Tibial nerve (tissue), 4 donors: ENCODE measurements at regions not wholly inside any gene's neighbourhood (a gene's known extent, or its start where the extent isn't known, plus 50 kb on each side); places are given as distances from the start of the nearest gene placed in this dataset.
A peak's percentile ranks its signal among the peaks of the same experiment; 100 is the strongest.

Experiments used
- DNase-seq, 2 donors: peaks; one replicate each; pipeline ENCODE4 v3.0.0-alpha.2; 2019; ENCODE audit warnings: low spot score in 2 of 2
- H3K27ac ChIP-seq, 4 donors: fragments of 200-600 bp; sonication (generic) in 3 of 4; one replicate each; pipeline ENCODE4 v1.5.1; 2017 to 2019; ENCODE audit warnings: mild to moderate bottlenecking in 1 of 4
- H3K27me3 ChIP-seq, 2 donors: fragments of 200-600 bp; sonication (generic) in 1 of 2; one replicate each; pipeline versions ENCODE4 v1.5.1 to v1.6.0; 2017 to 2019
- H3K36me3 ChIP-seq, 3 donors: fragments of 200-600 bp; sonication (generic); one replicate each; pipeline ENCODE4 v1.5.1; 2018 to 2019
- H3K4me1 ChIP-seq, 4 donors: fragments of 200-600 bp; sonication (generic) in 3 of 4; one replicate each; pipeline ENCODE4 v1.5.1; 2017 to 2019
- H3K4me3 ChIP-seq, 4 donors: fragments of 200-600 bp; sonication (generic) in 3 of 4; one replicate each; pipeline ENCODE4 v1.5.1; 2017 to 2019; ENCODE audit warnings: mild to moderate bottlenecking in 1 of 4, moderate library complexity in 1 of 4
- H3K9me3 ChIP-seq, 4 donors: fragments of 200-600 bp; sonication (generic) in 3 of 4; one replicate each; pipeline ENCODE4 v1.5.1; 2017 to 2019
- EP300 ChIP-seq, 2 donors: sonication (generic); formaldehyde crosslinking; IDR thresholded peaks; one replicate each; pipeline ENCODE4 v1.6.1; 2017; ENCODE audit warnings: antibody characterized with exemption in 2 of 2, mild to moderate bottlenecking in 1 of 2
- POLR2A ChIP-seq, 2 donors: fragments of 450-650 bp; IDR thresholded peaks; one replicate each; pipeline ENCODE4 v1.6.1; 2017; ENCODE audit warnings: antibody characterized with exemption in 2 of 2, mild to moderate bottlenecking in 2 of 2, moderate library complexity in 2 of 2
- WGBS, 2 donors: methylation state at CpG; one replicate each; pipeline ENCODE4 v1.1.5; 2018; 5-methylcytosine and 5-hydroxymethylcytosine counted together
- TF ChIP-seq, protein P1 (sequence below), 5 experiments: fragments of 200-600 bp in 3 of 5; fragments of 450-650 bp in 2 of 5; sonication (generic) in 3 of 5; IDR thresholded peaks; one replicate each; pipeline ENCODE4 v1.5.1; 2016 to 2019; ENCODE audit warnings: antibody characterized with exemption in 5 of 5, mild to moderate bottlenecking in 3 of 5, moderate library complexity in 2 of 5

- H3K27me3 ChIP-seq = no peaks in the 10 kb centered on the region
- no peak overlapping the region for H3K4me3 ChIP-seq
- H3K9me3 ChIP-seq = peaks cover 0 to 6% (median 0%) of the 10 kb centered on the region in 4 donors
- TF ChIP-seq, protein P1, sequence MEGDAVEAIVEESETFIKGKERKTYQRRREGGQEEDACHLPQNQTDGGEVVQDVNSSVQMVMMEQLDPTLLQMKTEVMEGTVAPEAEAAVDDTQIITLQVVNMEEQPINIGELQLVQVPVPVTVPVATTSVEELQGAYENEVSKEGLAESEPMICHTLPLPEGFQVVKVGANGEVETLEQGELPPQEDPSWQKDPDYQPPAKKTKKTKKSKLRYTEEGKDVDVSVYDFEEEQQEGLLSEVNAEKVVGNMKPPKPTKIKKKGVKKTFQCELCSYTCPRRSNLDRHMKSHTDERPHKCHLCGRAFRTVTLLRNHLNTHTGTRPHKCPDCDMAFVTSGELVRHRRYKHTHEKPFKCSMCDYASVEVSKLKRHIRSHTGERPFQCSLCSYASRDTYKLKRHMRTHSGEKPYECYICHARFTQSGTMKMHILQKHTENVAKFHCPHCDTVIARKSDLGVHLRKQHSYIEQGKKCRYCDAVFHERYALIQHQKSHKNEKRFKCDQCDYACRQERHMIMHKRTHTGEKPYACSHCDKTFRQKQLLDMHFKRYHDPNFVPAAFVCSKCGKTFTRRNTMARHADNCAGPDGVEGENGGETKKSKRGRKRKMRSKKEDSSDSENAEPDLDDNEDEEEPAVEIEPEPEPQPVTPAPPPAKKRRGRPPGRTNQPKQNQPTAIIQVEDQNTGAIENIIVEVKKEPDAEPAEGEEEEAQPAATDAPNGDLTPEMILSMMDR (IDR thresholded peaks at IDR 0.05) = no peak
- DNase-seq = no peak
- peaks cover 0 to 17% (median 3%) of the 10 kb centered on the region in 4 donors for H3K4me1 ChIP-seq
- H3K27ac ChIP-seq = no peak overlapping the region
- 88 to 89% methylated on average over 8 of the region's 8 CpGs for WGBS, 2 donors
- no peaks in the 10 kb centered on the region for H3K36me3 ChIP-seq
Observed at GRCh38 chr15:66939451-66940023, 125.9 kb upstream of the SMAD3 start.

DNA sequence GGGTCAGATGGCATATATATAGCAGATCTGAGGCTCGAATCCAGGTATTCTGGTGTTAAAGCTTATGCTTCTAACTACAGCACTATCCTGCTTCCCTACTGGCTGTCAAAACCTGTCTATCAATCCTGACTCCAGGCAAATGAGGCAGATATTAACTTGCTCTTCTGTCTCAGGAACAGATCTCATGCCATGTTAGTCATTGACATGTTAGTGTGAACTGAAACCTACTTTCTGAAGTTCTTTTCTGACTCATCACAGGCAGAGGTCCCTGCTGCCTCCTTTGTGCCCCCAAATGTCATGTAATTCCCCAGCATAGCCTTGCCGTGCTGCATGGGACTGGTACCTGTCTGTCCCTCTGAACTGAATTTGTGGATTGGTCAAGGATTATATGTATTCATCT lies 125.0 kb upstream of the SMAD3 start:
- WGBS, 2 donors = 86 to 93% methylated on average over 2 of the region's 2 CpGs
- DNase-seq = no peak
- peaks cover 0 to 17% (median 3%) of the 10 kb centered on the region in 4 donors for H3K4me1 ChIP-seq
- no peak overlapping the region for H3K4me3 ChIP-seq
- TF ChIP-seq, protein P1 (IDR thresholded peaks at IDR 0.05) = no peak
- no peak overlapping the region for H3K27ac ChIP-seq
- H3K36me3 ChIP-seq = no peaks in the 10 kb centered on the region
- H3K9me3 ChIP-seq = peaks cover 0 to 6% (median 0%) of the 10 kb centered on the region in 4 donors
- no peaks in the 10 kb centered on the region for H3K27me3 ChIP-seq

DNA sequence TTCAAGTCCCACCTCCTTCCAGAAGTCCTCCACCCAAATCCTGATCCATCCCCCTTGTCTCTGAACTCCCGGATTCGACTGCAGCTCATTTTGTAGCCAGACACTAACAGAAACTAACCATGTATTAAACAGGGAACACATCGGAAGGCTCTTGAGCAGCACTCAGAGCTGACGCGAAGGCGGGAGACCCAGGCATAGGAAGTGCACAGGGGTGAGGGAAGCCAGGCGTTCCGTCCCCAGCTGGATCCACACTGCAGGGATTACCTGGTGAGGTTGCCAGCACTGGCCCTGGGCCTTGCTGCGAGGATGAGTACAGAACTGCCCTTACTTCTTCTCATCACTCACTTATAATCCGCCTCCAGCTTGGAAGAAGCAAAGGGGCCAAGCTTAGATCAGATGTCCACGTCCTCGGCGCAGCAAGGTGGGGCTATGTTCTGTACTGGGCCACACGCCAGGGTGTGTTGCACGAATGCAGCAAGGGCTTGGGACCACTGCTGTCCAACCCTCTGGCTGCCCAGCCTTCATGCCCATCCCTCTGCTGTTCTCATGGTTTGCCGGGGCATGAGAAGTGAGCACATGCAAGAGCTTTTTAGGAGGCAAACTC lies 124.2 kb upstream of the SMAD3 start:
- H3K36me3 ChIP-seq = no peaks in the 10 kb centered on the region
- TF ChIP-seq, protein P1 (IDR thresholded peaks at IDR 0.05) = no peak
- no peak for TF ChIP-seq POLR2A (IDR thresholded peaks at IDR 0.05)
- TF ChIP-seq EP300 (IDR thresholded peaks at IDR 0.05) = no peak
- peaks cover 0 to 12% (median 0%) of the 10 kb centered on the region in 4 donors for H3K4me1 ChIP-seq
- no peaks in the 10 kb centered on the region for H3K27me3 ChIP-seq
- H3K27ac ChIP-seq = no peak overlapping the region
- H3K4me3 ChIP-seq = peak overlapping the region in 1 of 4 donors; percentile 4
- H3K9me3 ChIP-seq = peaks cover 0 to 6% (median 0%) of the 10 kb centered on the region in 4 donors
- no peak for DNase-seq
- 65 to 69% methylated on average over 16 of the region's 16 CpGs for WGBS, 2 donors

DNA sequence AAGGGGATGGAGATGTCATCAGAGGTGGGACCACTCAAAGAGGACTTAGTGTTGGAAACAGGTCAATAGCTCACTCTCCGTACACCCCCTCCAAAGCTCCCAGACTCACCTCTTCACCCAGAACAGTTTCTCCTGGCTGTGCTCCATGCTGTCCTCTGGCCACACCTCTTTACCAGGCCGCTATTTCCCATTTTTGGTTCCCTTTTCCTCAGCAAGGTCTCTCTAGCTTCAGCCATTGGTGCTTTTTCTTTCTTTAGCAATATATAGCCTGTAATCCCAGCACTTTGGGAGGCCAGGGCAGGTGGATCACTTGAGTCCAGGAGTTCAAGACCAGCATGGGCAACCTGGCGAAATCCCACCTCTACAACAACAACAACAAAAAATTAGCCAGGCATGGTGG lies 123.6 kb upstream of the SMAD3 start:
- TF ChIP-seq, protein P1 (IDR thresholded peaks at IDR 0.05) = no peak
- no peak for TF ChIP-seq POLR2A (IDR thresholded peaks at IDR 0.05)
- TF ChIP-seq EP300 (IDR thresholded peaks at IDR 0.05) = no peak
- Histone ChIP-seq H3K9me3 (peaks cover 0 to 6% (median 0%) of the 10 kb centered on the region in 4 donors), H3K27ac (no peak overlapping the region), H3K4me1 (peaks cover 0 to 14% (median 0%) of the 10 kb centered on the region in 4 donors), H3K36me3 (no peaks in the 10 kb centered on the region), H3K27me3 (no peaks in the 10 kb centered on the region), H3K4me3 (no peak overlapping the region)
- WGBS, 2 donors = 86 to 90% methylated on average over 3 of the region's 3 CpGs
- DNase-seq = no peak

DNA sequence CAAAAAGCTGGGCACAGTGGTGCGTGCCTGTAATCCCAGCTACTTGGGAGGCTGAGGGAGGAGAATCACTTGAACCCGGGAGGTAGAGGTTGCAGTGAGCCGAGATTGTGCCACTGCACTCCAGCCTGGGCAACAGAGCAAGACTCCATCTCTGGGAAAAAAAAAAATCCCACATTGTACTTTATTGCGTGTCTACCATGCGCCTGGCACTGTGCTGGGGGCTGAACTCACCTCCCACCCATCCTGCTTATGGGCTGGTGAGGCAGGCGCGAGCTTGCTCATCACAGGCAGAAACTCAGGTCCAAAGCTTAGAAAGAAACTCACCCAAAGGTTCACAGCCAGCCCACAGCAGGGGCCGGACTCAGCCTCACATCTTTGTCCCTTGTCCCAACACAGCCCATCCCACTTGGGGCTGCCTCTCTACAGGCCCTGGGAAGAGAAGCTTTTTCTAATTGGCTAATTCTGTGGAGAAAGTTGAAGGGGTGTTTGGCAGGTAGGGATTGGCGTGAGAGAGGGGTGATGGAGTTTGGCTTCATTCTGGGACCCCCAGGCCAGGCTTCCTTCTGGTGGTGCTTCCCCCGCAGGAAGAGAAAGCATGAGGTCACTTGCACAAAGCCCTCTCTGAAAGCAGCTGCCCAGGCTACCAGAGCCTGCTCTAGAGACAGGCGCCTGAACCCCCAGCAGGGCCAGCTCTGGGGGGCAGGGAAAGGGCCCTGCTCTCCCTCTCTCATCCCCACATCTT lies 122.6 kb upstream of the SMAD3 start:
- H3K4me3 ChIP-seq = no peak overlapping the region
- 77 to 85% methylated on average over 11 of the region's 11 CpGs for WGBS, 2 donors
- peaks cover 0 to 14% (median 0%) of the 10 kb centered on the region in 4 donors for H3K4me1 ChIP-seq
- no peak for TF ChIP-seq POLR2A (IDR thresholded peaks at IDR 0.05)
- TF ChIP-seq, protein P1 (IDR thresholded peaks at IDR 0.05) = no peak
- TF ChIP-seq EP300 (IDR thresholded peaks at IDR 0.05) = no peak
- H3K27me3 ChIP-seq = no peaks in the 10 kb centered on the region
- no peaks in the 10 kb centered on the region for H3K36me3 ChIP-seq
- DNase-seq = no peak
- H3K27ac ChIP-seq = no peak overlapping the region
- no peaks in the 10 kb centered on the region for H3K9me3 ChIP-seq
